Activated CD4-positive, alpha-beta T cell treated with anti-CD3 and anti-CD28 coated beads, Interleukin-2, Interleukin-6, amounts not matched to agents 100 ng/mL and 50 ng/mL, durations not matched to agents 16 hours and 8 hours (primary cell): ENCODE measurements at regions not wholly inside any gene's neighbourhood (a gene's known extent, or its start where the extent isn't known, plus 50 kb on each side); places are given as distances from the start of the nearest gene placed in this dataset.

Experiments
- DNase-seq: peaks from one replicate; pipeline ENCODE4 v3.0.0-alpha.2; 2020

DNA sequence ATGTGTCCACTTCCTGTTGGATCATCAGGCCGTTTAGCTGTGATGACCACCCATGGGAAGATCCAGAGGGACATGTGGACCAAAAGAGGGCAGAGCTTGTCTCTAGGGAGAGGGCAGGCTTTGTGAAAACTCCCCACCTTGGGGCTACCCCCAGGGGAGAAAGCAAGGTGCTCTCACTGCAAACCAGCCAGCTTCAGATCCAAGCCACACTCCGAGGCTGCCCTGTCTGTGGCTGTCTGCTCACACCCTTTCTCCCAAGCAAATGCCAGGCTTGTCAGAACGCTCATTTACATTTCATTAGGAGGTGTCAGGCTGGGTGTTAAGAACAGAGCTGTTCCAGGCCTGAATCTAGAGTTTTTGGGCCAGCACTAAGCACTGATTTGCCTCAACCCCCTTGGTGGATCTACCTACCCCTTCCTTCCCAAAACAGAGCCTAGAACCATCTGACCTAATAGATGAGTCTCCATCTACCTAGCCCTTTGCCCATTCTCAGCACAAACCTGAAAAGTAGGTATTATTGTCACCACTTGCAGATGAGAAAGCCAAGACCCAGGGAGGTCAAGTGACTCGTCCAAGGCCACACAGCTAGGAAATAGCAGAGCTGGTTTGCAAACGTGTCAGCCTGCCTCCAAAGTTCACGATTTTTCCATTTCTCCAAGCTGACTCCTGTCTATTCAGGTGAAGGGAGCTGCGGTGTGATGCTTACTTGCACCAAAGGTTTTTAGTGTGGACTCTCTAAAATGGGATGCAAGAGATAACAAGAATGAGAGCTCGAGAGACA lies 130.9 kb downstream of the EMX2 start:
- no peak for DNase-seq

DNA sequence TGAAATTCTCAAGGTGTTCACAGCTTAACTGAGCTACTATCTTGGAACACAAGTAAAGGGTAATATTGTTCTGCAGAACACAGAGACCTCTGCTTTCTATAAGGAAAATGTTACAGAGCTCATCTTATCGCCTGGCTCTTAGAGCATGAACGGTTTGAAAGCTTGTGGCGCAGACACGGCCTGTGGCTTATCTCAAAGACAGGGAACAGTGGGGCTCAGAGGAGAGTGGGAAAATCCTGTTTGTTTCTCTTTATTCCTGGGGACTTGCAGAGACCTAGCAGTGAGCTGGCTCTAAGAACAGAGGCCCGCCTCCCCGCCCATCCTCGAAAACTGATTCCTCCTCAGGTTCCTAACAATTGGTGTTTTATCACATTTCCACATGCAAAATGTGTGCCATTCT lies 131.7 kb downstream of the EMX2 start:
- no peak for DNase-seq

DNA sequence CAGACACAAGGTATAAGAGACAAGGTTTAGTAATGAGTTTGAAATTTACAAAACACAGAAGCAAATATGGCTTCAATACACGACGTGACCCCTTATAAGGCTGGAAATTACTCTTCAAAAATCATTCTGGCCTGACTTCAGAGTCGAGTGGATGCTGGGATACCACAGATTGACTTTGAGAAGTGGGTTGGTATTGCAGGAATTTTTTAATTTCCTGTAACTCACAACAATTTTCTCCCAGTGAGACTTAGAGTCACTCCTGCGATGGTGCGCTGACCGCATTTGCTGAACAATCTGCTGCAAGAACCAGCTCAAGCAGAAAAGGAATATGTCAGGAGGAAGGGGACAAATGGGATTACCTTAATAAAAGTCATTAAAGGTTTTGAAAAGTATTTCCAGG lies 132.1 kb downstream of the EMX2 start:
- DNase-seq, result no peak

DNA sequence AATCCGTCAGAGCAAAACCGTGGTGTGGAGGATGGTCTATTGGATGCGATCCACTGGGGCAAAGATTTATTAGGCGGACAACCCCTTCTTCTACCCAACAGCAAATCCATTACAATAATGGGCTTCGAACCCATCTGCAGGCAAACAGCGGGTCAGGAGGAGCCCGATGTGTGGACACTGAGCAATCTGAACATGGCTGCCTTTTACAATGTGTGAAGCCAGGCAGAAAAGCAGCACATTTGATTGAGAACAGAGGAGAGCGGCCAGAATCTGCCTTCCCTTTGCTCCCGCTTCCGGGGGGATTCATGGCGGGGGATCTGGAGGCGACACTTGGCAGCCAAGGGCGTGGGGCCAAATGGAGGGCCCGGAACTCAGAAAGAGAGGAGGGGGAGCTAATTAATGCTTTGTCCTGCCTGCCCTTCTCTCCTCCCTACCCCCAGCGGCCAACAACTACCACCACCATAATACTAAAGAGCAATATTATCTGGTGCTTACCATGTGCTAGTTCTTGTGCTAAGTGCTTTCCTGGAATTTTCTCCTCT lies 133.0 kb downstream of the EMX2 start:
- no peak for DNase-seq

- no peak for DNase-seq
Measured at GRCh38 chr10:117677239-117677638, 134.7 kb downstream of the EMX2 start.

GRCh38 chr10:117677890-117678500 lies 135.4 kb downstream of the EMX2 start:
- no peak for DNase-seq

DNA sequence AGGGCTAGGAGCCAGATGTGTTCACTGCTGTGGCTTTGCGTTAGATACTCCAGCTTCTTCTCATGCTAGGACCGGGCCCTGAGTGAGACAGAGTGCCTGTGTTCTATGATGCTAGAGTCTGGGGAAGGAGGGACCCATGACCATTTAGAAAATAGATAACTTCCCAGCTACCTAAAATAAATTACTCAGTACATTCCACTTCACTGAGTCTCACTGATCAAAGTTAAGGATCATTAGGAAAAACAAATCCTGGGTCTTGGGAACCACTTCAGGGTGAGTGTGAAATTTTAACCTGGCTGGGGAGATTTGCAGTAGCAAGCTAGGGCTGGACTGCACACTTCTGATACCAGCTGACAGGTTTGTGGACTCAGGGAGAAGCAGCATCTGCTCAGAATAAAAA lies 138.1 kb downstream of the EMX2 start:
- no peak for DNase-seq

DNA sequence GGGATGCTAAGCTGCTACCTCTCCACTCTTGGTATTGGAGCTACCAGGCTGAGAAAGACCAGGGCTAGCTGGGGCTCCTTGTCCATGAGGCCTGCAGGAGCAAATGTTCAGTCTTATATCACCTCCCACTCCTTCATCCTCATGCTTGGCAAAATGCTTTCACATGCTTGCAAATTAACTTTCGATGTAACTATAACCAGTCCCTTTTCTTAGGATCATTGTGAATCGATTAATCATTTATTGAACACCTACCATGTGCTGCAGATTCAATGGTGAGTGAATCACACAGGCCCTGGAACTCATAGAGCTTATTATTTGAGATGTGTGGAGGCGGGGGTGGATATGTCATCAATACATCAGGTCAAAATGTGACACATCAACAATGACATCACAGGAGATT lies 138.6 kb downstream of the EMX2 start:
- DNase-seq, result no peak

- no peak for DNase-seq
Measured at GRCh38 chr10:117684046-117684610, 141.6 kb downstream of the EMX2 start.

DNA sequence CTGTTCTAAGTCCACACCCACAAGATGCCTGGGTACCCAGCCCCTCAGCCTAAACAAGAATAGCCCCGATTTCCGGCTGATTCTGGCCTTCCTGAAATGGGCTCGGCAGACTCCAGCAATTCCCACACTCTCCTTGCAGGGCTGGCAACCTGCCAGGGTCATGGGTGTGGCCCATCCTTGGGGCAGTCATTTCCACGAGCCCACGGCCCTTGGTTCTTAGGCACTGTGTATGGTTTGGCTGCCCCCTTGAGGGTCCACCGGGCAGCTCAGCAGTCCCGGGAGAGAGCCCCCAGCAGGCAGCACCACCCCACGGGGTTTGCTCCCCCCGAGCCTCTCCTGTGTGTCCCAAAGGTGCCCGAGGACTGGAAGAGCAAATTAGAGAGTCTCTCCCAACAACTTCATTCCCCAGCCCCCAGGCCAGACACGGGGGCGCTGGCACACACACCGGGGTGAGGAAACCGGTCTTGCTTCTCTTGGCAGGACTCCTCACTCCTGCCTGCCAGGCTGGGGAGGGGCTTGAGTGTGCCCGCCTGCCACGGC lies 142.2 kb downstream of the EMX2 start:
- no peak for DNase-seq

- DNase-seq, result no peak
Measured at GRCh38 chr10:117685431-117685830, 142.9 kb downstream of the EMX2 start.

DNA sequence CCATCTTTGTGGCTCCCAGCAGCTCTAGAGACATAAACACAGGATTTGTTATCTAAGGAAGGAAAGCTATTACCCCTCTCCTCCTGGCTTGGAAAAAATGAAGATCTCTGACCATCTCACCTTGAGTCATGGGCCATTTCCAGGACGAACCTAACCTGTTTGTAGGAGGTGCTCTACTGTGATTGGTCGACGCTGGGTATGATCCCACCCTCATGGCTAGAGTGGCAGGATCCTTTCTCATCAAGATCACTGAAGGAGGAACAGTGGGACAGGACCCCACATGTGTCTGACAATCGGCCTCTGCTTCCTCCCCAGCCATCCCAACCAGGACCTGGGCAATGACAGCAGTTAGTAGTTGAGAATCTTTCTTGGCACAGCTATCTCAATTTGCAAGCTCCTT lies 144.1 kb downstream of the EMX2 start:
- DNase-seq, result no peak

DNA sequence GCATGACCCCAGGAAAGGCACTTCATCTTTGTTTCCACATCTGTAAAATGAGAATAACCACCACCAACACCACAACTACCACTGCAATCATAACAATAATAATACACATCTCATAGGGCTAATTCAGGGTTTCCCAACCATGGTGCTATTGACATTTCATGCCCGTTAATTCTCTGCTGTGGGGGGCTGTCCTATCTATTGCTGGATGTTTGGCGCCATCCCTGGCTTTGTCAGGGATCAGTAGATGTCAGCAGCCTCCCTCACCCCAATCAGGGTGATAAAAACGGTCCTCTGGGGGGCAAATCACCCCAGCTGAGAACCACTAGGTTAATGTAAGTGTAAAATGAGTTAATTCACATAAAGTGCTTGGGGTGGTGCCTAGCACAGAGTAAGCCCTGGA lies 145.8 kb downstream of the EMX2 start:
- DNase-seq, result no peak

DNA sequence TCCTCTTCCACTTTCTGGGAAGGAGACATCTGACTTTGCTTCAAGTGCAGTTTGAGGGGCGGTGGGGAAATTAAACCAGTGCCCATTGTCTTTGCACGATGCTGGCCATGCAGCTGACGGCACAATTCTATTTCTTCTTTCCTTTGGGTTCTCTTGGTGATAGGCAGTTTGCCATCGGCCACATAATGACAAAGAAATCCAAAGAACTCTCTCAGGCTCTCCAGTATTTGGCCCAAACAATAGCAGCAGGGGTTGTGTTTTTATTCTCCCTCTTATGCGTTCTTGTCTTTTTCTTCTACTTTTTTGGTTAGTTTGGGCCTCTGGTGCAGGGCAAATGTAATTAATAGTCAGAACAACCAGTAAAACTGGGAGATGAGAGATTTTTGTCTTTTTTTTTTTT lies 147.0 kb downstream of the EMX2 start:
- DNase-seq, result no peak

DNA sequence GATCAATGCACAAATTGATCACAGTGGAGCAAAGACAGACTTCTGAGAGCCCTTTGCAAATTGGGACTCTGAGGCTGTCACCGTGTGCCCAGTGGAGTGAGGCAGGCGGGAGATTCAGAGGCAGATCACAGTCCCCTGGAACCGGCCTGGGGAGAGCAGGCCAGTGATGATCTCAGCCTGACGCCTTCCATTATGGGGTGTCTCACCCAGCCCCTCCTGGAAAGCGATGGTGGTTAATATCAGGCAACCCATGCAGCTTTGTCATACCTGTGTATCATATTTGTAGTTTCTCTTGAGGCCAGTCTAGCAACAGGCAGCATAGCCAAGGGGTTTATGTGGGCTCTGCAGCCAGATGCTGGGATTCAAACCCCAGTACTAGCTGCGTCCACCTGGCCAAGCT lies 147.8 kb downstream of the EMX2 start:
- no peak for DNase-seq

DNA sequence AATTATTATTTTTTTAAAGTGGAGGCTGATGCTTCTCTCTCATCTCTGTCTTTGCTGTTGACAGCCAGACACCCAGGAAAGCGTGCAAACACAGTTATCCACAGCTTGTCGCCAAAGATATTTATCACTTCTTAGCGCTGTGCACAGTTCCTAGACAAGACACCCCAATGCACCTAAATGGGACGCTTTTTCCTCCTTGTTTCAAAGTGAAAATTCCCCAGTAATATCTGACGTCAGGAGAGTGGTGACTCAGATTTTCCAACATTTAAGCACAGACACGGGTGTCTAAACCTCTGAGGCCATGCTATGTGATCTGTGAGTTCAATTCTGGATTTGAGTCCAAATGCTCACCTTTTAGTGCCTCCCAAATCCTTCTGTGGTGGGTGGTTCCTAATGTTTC lies 151.6 kb downstream of the EMX2 start:
- no peak for DNase-seq

DNA sequence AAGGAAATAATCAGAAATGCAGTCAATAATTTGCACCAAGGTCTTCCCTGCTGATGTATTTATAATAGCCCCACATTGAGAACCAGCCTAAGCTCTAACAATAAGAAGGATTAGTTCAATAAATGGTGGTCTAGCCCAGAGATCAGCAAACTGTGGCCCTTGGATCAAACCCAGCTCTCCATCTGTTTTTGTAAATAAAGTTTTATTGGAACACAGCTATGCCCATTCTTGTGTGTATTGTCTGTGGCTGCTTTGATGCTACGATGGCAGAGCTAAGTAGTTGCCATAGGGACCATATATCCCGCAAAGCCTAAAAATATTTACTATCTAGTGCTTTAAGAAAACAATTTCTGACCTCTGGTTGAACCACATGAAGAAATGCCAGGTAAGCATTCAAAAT lies 154.9 kb downstream of the EMX2 start:
- DNase-seq, result no peak

- DNase-seq, result no peak
Measured at GRCh38 chr10:117698809-117699208, 156.3 kb downstream of the EMX2 start.

DNA sequence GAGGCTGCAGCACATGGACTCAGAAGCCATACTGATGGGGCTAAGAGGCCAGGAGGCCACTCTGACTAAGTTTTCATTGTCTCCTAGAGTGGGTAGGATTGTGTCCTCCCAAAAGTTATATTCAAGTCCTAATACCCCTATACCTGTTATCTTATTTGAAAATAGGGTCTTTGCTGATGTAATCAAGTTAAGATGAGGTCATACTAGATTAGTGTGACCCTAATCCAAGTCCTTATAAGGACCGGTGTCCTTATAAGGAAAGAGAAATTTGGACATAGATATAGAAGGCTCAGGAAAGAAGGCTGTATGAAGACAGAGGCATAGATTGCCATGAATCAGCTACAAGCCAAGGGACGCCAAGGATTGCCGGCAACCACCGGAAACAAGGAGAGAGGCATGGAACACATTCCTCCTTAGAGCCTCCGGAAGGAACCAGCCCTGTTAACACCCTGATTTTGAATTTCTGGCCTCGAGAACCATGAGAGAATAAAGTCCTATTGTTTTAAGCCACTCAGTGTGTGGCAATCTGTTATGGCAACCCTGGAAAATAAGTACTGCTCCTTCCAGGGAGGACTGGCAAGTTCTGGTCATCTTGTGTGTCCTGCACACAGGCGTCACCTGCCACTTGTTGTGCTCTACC lies 157.0 kb downstream of the EMX2 start:
- DNase-seq, result no peak

GRCh38 chr10:117710181-117710798 lies 167.7 kb downstream of the EMX2 start:
- no peak for DNase-seq

GRCh38 chr10:117716889-117717288 lies 174.3 kb downstream of the EMX2 start:
- DNase-seq, result no peak

DNA sequence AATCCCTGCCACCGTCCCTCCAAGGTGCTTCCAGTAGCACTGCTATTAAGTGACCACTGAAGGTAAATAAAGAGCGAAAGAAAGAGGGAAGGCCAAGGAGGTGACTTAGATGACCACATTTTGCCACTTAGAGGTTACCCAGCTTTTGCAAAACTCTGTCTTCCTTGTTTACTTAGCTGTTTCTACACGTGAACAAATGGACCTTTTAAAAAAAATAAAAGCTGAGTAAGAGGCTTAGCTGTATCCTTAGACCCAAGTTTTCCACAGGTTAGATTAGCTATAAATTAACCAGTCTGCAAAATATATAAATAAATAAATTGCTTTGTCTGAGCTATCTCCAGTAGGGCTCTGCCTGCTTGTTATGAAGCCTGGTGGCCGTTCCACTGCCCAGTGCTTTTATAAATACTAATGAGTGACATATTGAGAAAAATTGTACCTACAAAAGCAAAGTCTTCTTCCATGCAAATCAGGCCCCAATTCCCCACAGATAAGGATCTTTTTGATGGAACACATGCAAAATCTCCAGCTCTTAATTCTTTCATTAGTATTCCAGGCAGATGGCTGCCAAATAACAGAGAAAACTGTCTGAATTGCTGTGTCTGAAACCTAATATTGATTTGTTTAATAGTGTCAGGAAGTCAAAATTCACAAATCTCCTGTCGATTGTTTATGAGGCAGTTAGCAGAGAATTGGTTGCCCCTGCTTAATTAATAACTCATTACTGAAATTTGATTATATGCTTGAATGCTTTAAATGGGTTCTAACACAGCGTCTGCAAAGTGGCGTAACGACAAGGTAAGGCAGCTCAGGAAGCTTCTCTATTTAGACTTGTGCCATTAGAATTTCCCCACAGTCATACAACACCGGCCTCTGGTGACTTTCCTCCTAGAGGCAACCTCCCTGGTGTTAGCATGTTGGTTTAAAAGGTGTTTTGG lies 176.7 kb downstream of the EMX2 start:
- DNase-seq, result no peak
